KMS-11 (cell line): ENCODE measurements at regions not wholly inside any gene's neighbourhood (a gene's known extent, or its start where the extent isn't known, plus 50 kb on each side); places are given as distances from the start of the nearest gene placed in this dataset.

Experiments
- H2AFZ ChIP-seq: fragments of 200-600 bp; sonication (generic); 2 replicates; pipeline ENCODE4 v1.6.1; 2016; ENCODE audit warnings: antibody characterized with exemption, mixed run types, low read depth
- H3K27ac ChIP-seq: fragments of 200-600 bp; sonication (generic); 2 replicates; pipeline ENCODE4 v1.6.1; 2016; ENCODE audit warnings: mild to moderate bottlenecking, mixed run types
- H3K27me3 ChIP-seq: fragments of 200-600 bp; sonication (generic); 2 replicates; pipeline ENCODE4 v1.6.1; 2017; ENCODE audit warnings: mild to moderate bottlenecking, low read depth, mixed run types, moderate library complexity; ENCODE audit not compliant: insufficient read depth
- H3K36me3 ChIP-seq: fragments of 200-600 bp; sonication (generic); 2 replicates; pipeline ENCODE4 v1.6.1; 2017; ENCODE audit warnings: mild to moderate bottlenecking, mixed run types; ENCODE audit not compliant: insufficient read depth
- H3K4me1 ChIP-seq: fragments of 200-600 bp; sonication (generic); 2 replicates; pipeline ENCODE4 v1.6.1; 2016; ENCODE audit warnings: mild to moderate bottlenecking, low read depth, mixed run types; ENCODE audit not compliant: poor library complexity, severe bottlenecking
- H3K4me2 ChIP-seq: fragments of 200-600 bp; sonication (generic); 2 replicates; pipeline ENCODE4 v1.7.0; 2016; ENCODE audit warnings: mild to moderate bottlenecking, mixed run types
- H3K4me3 ChIP-seq: fragments of 200-600 bp; sonication (generic); IDR thresholded peaks from 2 replicates; pipeline ENCODE4 v1.6.1; 2017; ENCODE audit warnings: low read depth, low read length, mixed read lengths; ENCODE audit not compliant: insufficient read depth
- H3K79me2 ChIP-seq: fragments of 200-600 bp; sonication (generic); 2 replicates; pipeline ENCODE4 v1.6.1; 2016; ENCODE audit warnings: low read depth, mixed run types; ENCODE audit not compliant: insufficient read depth
- H3K9ac ChIP-seq: fragments of 200-600 bp; sonication (generic); 2 replicates; pipeline ENCODE4 v1.6.1; 2016; ENCODE audit warnings: mild to moderate bottlenecking, mixed run types
- H4K20me1 ChIP-seq: fragments of 200-600 bp; sonication (generic); 2 replicates; pipeline ENCODE4 v1.6.1; 2016; ENCODE audit warnings: mild to moderate bottlenecking, mixed run types; ENCODE audit not compliant: insufficient read depth
- CTCF ChIP-seq: fragments of 200-600 bp; sonication (generic); conservative IDR thresholded peaks from 2 replicates; pipeline ENCODE4 v1.6.1; 2017; ENCODE audit warnings: low read depth, mild to moderate bottlenecking, antibody characterized with exemption, low read length, moderate library complexity, mixed read lengths

- no peaks in the 10 kb centered on the region for H3K27me3 ChIP-seq
- H3K36me3 ChIP-seq = no peaks in the 10 kb centered on the region
Measured at GRCh38 chr10:78643513-78643912, 425.3 kb upstream of the ZMIZ1 start.

GRCh38 chr10:78644550-78644949 is 424.2 kb upstream of the ZMIZ1 start:
- H3K4me3 ChIP-seq = no peak overlapping the region
- no peak overlapping the region for H3K27ac ChIP-seq
- no peaks in the 10 kb centered on the region for H3K4me1 ChIP-seq
- H3K27me3 ChIP-seq = no peaks in the 10 kb centered on the region
- H4K20me1 ChIP-seq = no peaks in the 10 kb centered on the region
- no peaks in the 10 kb centered on the region for H3K36me3 ChIP-seq
- H3K4me2 ChIP-seq = no peak overlapping the region
- no peaks in the 10 kb centered on the region for H3K79me2 ChIP-seq
- no peak overlapping the region for H3K9ac ChIP-seq
- no peak overlapping the region for H2AFZ ChIP-seq
- no peak for TF ChIP-seq CTCF

More at GRCh38 chr10:78643513-78643912, 425.3 kb upstream of the ZMIZ1 start:
- no peak overlapping the region for H3K27ac ChIP-seq
- H3K4me2 ChIP-seq = no peak overlapping the region
- H2AFZ ChIP-seq = no peak overlapping the region
- TF ChIP-seq CTCF = no peak
- H3K4me1 ChIP-seq = no peaks in the 10 kb centered on the region
- H3K4me3 ChIP-seq = no peak overlapping the region
- no peak overlapping the region for H3K9ac ChIP-seq
- H4K20me1 ChIP-seq = no peaks in the 10 kb centered on the region
- no peaks in the 10 kb centered on the region for H3K79me2 ChIP-seq

- Histone ChIP-seq H3K36me3 (no peaks in the 10 kb centered on the region), H3K4me1 (no peaks in the 10 kb centered on the region), H3K4me3 (no peak overlapping the region), H3K27ac (no peak overlapping the region), H2AFZ (no peak overlapping the region), H3K9ac (no peak overlapping the region), H3K79me2 (no peaks in the 10 kb centered on the region), H4K20me1 (no peaks in the 10 kb centered on the region), H3K4me2 (no peak overlapping the region), H3K27me3 (no peaks in the 10 kb centered on the region)
- no peak for TF ChIP-seq CTCF
Measured at GRCh38 chr10:78645169-78645686, 423.5 kb upstream of the ZMIZ1 start.

- Histone ChIP-seq H2AFZ (no peak overlapping the region), H3K4me1 (no peaks in the 10 kb centered on the region), H3K27me3 (no peaks in the 10 kb centered on the region)
Measured at GRCh38 chr10:78645975-78646374, 422.8 kb upstream of the ZMIZ1 start.

More at GRCh38 chr10:78645975-78646374, 422.8 kb upstream of the ZMIZ1 start:
- Histone ChIP-seq H3K79me2 (no peaks in the 10 kb centered on the region), H3K4me3 (no peak overlapping the region), H3K9ac (no peak overlapping the region), H4K20me1 (no peaks in the 10 kb centered on the region), H3K4me2 (no peak overlapping the region), H3K36me3 (no peaks in the 10 kb centered on the region), H3K27ac (no peak overlapping the region)
- TF ChIP-seq CTCF = no peak
